Activated T-cell treated with anti-CD3 and anti-CD28 coated beads for 48 hours (primary cell): ENCODE measurements at regions not wholly inside any gene's neighbourhood (a gene's known extent, or its start where the extent isn't known, plus 50 kb on each side); places are given as distances from the start of the nearest gene placed in this dataset.

Experiments used
- DNase-seq: peaks from one replicate; pipeline ENCODE4 v3.0.0-alpha.2; 2020; ENCODE audit warnings: low read depth

DNA sequence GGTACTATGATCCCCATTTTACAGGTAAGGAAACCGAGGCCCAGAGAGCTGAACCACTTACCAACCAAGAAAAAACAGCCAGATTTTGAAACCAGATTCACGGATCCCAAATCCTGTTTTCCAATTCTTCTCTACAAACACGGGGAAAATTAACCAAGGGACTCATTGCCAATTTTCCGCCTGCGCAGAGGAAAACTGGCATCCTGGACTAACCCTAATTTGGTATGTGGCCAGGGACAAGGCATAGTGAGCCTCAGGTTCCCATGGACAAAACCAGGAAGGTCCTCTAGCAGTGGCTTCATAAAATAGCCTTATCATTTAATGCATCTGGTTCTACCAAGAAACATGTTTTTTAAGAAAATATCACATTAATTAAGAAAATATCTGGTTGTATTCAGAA, 517.3 kb downstream of the MED13L start:
- no peak for DNase-seq

DNA sequence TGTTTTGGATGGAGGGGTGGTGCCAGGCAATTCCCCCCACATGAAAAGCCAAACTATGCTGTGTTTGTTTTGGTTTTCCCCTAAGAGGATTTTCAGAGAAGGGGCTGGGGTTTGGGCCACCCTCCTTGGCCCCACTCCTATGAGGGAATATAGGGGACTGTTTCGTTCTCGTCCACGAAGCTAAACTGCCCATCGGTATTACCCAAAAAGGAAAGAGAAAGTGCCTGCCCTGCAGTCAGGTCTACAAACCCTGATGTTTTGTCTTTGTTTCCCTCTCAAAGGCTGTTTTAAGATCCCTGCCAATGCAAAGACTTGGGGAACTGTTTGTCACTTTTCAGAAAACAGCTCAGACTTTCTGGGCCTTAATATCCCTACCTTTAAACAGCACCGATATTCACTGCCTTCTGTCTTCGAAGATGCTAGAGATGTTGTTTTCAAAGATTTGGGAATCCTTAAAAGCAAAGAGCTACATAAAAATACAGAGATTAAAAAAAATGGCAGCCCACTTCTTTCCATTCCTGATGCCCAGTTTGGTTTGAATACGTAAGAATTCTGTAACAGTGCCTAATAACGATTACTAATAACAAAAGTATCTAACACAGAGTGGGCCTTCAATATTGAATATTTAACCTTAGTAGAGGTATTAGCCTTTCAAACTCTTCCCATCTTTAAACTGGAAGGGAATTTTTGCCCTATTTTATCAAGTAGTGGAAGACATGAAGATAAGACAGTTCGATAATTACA, 518.4 kb downstream of the MED13L start:
- no peak for DNase-seq

DNA sequence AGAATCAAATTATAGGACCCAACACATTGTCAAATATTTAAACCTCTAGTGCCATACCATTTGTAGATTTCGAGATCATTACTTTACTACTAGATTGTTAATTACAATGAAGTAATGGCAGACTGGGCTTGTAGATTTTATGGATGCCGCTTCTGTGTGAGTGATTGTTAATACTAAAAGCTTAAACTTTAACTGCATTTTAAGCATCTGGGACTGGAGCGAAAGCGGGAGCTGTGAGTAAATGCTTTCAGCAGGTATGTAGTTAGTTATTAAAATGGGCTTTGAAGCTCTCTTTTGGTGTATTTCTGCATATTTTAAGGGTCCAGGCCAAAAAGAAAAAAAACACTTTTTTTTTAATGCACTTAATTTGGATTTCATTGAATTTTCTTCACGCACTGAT, 519.3 kb downstream of the MED13L start:
- DNase-seq: no peak

DNA sequence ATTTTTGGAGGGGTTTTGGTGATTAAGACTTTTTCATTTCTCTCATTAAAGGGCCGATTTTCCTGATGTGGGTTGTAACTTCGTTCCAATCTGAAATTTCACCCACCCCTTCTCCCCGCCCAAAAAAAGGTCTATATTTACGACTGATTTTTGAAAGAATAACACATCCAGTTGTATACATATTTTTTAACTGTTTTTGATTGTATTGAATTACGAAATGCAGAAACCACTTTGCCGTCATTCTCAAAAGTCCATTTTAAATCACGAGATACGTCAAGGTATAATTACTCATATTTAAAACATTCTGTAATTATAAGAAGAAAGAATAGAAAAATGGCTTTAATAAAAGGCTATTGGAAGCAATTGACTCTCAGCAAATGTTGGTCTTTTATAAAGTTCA, 520.7 kb downstream of the MED13L start:
- DNase-seq: no peak

DNA sequence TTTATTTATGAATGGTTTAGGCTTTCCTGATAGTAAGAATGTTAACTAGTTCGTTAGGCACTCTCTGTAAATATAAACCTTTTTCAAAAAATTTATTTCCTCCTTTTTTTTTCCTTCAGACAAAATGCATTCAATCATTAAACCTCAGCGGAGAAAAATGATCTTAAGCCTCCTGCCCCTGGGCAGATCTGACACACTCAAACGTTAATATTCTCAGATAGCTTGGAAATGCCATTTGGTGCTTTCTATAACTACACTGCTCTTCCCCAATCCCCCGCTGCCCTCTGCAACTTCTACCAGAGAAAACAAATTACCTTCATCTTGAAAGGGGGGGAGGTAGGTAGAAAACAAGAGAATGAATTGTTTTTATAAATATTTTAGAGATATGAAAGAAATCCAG, 521.2 kb downstream of the MED13L start:
- no peak for DNase-seq

DNA sequence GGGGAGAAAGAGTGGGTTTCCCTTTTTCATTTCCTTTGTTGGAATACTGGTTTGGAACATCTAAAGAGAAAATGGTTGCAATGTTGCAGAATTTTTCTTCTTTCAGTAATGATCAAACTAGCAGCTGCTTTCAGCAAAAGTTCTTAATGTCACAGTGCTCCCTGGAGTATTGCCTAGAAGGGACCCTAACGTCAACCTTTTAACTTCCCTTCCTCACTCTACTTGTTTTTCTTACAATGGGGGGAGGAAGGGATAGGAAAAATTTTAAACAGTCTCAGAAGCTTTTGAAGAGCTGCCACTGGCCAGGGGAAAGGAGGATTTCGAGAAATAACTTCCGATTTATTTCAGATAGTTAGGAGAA, 521.8 kb downstream of the MED13L start:
- DNase-seq: no peak

DNA sequence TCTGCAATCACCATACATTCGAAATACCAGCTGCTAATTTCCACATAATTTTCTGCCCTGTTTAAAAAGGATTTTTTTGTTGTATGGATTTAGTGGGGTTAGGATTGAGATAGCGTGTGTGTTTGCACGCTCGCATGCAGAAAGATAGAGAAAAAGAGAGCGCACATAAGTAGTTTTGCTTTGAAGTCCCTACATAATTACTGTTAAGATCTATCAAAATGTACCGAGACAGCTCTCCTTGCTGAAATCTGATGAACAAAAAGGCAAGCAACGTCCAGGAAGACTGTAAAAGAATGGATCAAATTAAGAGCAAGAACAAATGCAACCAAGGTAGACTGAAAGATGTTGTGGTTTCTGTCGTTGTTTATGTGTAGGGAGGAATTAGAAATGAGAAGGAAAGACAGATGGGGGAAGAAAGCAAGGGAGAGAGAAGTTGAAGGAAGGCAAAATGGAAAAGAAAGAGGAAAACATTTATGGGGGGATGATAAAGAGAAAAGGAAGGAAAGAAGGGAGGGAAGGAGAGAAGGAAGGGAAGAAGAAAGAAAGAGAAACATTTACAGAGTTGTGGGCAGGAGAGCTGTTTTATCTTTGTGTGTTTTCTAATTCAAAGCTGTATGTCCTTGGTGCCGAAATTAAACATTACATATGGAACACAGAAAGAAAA, 522.3 kb downstream of the MED13L start:
- DNase-seq: no peak

DNA sequence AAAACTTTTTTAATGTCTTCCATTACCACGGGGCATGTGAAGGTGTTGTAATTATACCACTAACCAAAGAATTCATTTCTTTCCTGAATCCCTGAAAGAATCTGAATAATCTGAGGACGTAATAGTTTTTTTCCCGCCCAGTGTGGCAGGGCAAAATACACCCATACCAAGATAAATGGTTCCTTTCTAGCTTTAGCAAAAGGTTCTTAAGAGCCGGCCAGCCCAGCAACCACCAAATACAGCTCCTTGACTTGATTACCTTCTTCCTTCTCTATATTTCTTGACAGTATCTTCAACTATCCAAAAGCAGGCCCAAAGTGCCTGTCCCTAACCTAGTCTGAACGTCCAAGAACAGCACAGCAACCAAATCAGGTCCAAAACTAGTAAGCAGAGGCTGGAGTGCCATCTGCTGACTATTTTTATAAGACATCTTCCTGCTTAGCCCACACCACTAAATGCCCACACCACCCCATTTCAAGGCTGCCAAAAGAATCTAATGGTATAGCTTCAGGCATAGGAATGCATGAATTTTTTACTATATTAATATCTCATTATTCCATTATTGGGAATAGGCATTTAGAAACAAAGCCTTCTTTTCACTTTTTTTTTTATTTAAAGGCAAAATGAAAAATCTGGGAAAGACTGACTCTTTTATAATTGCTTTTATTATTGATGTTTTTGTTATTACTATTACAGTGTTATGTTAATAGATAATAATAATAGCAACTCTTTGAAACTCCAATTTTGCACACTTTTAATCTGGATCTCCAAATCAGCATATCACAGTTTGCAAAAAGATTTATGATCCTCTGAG, 524.4 kb downstream of the MED13L start:
- no peak for DNase-seq

DNA sequence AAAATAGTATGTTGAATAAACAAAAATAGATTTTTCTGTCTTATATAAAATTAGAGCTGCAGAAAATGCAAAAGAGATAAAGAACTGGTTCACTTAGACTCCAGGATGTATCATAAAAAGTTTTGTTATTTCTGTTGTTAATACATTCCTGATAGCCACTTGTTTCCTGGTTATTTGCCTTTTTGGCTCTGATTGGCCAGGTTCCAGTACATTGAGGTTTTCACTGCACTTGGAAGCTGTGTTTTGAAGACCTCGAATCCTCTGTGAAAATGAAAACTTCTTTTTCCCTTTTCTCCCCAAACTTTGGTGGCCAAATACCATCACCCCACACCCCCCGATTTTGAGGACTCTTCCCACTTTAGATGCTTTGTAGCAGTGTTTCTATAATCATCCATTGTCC, 525.3 kb downstream of the MED13L start:
- no peak for DNase-seq

DNA sequence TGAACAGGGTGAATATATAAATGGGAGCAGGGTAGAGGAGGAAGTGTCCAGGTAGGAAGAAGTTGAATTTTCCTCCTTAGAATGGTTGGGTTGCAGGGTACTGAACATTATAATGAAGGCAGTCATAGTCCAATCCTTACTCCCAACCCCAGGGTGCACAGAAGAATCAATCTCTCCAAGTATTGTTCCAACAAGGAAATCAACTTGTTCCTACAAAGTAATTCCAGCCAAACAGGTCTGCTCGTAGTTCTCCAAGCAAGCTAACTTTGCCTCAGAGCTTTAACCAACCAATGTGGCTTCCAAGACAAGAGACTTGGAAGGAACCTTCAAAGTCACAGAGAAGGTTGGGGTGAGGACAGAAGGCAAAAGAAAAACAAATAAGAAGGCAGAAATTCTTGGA, 527.2 kb downstream of the MED13L start:
- DNase-seq: no peak

DNA sequence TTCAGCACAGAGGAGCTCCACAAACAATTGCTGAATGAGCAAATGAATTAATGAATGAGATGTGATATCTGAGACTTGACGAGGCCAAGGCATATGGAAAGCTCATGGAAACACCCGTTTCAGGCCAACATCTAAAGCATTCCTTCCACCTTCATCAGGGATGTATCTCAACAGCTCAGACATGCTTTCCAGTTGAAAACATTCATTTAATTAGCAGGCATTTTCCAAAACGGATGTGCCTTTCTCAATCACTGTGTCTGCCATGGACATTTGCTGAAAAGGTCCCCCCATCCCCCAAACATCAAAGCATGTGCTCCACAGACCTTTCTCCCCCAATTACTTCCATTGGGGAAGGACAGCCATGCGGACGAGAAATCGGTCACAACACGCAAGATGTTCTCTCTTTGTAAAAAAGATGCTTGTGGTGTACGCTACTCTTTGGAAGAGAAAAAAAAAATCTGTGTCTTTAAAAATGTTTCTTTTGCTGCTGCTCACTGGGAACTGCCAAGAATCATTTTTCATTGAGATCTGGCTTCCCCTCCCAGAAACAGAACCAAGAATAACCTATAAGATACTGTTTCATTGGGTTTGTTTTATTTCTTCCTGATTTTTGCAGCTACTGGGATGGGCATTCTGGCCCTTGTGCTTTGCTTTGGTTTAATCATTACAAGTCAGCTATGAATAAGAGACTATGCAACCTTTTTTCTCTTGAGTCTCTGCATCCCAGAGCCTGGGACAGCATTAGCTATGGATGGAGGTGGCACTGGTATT, 528.2 kb downstream of the MED13L start:
- DNase-seq: no peak

DNA sequence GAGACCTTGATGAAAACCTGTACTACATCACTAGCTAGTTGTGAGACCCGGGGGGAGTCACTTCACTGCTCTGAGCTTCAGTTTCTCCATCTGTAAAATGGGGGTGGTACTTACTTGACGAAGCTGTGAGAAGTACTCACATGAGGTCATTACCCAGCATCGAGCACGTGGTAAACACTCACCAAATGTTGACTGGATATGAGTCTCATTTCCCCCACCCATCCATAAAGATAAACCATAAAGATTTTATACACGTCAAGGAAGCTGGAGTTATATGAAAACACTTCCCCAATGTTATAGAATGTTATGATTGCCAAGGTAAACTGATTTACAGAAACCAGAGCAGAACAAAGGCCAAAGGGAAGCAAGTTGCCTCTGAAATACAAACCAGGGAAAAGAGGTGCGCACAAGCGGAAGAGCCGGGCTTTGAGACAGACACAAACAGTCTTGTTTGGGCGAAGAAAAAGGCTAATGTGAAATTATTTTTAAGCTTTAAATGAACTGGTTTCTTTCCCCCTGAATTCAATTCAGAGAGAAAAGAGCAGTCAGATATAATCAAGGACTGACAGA, 536.8 kb downstream of the MED13L start:
- DNase-seq: no peak

DNA sequence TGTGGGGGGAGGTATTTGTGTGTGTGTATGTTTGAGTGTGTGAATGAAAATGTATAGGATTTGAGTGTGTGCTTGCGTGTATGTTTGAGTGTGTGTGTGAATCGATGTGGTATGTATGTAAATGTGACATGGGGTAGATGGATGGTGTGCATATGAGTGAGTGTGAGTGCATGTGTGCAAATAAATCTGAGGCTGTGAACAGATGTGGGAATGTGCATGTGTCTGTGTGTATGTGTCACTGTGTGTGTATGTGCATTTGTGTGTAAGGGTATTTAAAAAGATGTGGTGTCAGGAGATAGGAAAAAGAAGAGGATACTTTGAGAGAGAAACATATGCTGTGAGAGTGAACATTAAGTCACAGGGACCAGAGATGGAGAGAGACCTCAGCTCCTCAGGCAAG, 539.6 kb downstream of the MED13L start:
- no peak for DNase-seq

DNA sequence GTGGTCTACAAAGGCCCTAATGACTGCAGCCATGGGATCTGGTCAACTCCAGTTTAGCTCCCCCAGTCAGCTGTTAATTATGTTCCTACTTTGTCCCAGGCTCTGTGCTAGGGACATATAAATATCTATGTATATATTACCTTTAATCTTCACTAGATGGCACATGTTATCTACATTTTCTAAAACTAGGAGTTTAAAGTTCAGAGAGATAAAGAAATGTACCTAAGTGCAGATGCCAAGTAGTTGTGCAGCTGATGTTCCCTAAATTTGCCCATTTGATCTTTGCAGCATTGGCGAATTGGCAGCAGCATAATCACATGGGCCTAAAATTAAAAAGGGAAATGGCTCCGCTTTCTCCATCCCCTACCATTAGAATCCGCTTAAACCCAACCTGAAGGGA, 541.1 kb downstream of the MED13L start:
- DNase-seq: no peak

DNA sequence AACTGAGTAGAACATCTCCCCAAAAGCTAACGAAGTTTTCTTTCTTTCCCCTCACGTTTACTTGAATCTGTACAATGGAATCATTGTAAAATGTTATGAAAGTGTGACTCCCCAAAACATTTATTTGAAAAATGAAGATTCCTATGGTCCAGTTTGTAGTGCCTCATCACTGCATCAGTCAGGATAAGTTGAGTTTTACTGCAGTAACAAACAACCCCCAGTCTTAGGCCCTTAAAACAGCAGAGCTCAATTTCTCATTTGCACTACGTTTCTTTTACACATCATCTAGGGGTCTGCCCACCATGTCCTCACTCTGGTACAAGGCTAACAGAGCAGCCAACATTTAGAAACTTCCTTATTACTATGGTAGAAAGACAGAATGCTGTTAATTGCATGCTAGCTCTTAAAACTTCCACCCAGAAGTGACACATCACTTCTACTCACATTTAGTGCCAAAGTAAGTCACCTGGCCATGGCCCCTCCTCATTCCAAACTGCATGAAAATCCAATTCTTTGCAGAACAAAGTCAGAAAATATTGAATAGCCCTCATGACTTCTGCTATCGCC, 546.4 kb downstream of the MED13L start:
- no peak for DNase-seq

DNA sequence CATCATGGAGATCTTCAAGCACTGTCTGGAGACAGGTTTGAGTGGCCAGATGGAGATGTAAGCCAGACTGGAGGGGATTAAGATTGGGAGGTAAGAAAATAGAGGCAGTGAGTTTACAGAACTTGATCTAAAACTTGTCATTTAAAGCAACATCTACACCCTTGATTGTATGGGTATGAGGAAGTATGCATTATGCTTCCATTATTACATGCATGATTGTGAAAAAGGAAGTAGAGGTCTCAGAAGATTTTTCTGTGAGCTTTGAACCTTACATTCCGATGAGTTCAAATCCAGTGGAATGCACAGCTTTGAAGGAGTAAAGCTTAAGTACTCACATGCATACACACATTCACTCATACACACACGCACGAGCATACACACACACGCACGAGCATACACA, 550.8 kb downstream of the MED13L start:
- no peak for DNase-seq

DNA sequence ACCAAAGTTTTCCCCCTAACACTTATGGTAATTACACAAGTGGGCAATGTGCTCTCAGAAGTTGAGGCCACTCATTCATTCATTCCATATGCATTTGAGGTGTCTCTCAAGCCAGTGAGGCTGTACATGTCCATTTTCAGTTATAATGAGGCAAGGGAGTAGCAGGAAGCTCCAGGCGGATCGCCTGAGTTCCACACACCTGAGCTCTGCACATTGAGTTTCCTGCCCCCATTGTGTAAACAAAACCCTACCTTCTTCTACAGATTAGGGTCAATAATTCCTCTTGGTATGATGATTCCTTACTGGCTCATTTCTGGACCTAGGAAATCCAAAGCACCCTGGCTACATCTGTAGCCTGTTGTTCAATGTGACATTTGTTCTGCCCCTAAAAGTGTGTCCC, 555.3 kb downstream of the MED13L start:
- DNase-seq: no peak

DNA sequence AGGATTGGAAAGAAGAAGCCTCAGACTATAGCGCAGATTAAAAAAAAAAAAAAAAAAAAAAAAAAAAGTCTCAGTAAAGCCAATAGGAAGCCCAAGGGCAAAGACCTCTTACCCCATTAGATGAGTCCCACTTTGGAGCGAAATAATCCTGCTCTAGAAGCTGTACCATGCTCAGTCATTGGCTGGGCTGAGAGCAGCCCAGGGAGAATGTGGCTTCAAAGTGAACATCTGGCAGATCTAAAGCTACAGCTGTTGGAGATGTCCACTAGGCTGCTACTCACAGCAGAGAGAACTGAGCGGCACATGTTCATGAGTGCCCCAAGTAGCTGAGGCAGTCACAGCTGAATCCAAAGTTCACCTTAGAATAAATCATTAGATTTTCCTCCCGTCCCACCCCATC, 560.9 kb downstream of the MED13L start:
- no peak for DNase-seq

DNA sequence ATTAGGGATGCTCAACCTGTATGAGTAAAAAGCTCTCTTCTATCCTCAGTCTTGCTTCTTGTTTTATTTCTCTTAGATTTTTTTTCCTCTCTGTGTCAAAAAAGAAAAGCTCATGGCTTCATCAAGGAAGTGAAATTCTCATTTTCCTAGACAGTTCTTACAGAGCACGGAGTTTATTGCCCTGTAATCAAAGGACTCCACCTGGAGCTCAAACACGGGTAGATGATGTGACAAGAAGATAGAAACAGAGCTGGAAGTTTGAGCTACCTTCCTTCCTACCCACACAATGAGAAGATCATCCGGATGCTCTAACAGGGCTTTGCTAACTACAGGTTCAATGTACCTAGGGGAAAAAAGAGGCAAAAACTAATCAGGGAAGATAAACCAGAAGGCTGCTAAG, 564.8 kb downstream of the MED13L start:
- DNase-seq: no peak

DNA sequence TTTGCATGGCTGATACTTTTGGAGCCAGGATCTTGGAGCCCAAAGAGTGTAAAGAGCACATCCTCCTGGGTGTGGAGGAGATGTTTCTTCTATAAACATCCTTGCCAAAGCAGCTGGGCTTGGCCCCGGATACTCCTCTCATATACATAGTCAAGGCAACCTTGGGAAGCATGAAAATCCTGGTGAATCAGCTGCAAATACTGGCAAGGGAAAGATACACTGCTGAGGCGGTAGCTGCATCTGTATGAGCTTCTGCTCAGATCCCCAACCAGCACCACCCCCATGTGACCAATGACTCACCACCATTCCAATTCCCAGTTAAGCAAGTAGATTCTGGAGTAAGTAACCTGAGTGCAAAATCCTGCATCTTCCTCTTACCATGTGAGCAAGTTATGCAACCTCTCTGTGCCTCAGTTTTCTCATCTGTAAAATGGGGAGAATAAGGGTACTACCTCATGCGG, 567.4 kb downstream of the MED13L start:
- no peak for DNase-seq

DNA sequence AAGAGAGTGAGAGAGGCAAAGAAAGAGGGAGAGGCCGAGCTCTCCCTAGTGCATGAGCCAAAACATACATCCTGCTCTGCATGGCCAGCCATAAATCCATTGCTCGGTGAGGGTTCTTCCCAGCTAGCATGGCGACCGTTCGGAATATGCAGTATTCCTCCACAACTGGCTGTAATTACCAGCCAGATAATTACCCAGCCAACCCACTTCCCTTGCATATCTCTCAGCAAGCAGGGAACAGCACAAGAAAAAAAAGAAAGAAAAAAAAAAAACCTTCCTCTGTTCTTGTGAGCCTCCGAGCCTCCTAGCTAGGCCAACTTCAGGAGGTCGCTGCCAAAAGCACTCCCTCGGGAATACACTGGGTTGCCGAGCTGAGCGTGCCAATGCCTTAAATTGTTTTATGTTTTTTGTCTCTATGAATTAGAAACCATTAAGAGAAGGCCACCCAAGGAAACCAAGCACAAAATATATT, 567.9 kb downstream of the MED13L start:
- DNase-seq: no peak

DNA sequence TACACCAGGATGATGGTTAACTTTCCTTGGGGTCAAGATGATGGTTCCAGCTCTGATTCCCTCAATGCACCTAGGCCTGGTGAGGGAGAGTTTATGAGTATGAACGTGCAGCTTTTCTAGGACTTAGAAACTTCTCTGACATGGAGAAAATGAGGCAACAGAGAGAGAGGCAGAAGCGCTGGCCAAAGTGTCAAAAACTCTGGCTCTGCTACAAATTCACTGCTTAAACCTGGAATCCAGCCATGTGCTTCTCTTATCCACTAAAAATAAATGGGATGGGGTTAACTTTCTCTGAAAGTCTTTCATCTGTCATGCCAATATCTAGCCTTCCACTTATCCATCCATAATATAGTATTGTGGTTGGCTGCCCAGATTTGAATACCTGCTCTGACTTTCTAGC, 568.7 kb downstream of the MED13L start:
- DNase-seq: no peak
